NAMALWA (cell line): ENCODE measurements at regions not wholly inside any gene's neighbourhood (a gene's known extent, or its start where the extent isn't known, plus 50 kb on each side); places are given as distances from the start of the nearest gene placed in this dataset.
"Not testable (repeated sequence)": the region's sequence is repeated elsewhere in the genome, so short reads cannot be mapped to it uniquely, and the experiment has no call there.

ENCODE experiments used
- DNase-seq: peaks from one replicate; pipeline ENCODE4 v3.0.0-alpha.2; 2015; ENCODE audit warnings: low spot score

DNA sequence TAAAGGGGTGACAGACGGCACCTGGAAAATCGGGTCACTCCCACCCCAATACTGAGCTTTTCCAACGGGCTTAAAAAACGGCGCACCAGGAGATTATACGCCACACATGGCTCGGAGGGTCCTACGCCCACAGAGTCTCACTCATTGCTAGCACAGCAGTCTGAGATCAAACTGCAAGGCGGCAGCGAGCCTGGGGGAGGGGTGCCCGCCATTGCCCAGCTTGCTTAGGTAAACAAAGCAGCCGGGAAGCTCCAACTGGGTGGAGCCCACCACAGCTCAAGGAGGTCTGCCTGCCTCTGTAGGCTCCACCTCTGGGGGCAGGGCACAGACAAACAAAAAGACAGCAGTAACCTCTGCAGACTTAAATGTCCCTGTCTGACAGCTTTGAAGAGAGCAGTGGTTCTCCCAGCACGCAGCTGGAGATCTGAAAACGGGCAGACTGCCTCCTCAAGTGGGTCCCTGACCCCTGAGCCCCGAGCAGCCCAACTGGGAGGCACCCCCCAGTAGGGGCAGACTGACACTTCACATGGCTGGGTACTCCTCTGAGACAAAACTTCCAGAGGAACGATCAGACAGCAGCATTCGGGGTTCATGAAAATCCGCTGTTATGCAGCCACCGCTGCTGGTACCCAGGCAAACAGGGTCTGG lies 162.8 kb upstream of the GJE1 start:
- not testable (repeated sequence) for DNase-seq

DNA sequence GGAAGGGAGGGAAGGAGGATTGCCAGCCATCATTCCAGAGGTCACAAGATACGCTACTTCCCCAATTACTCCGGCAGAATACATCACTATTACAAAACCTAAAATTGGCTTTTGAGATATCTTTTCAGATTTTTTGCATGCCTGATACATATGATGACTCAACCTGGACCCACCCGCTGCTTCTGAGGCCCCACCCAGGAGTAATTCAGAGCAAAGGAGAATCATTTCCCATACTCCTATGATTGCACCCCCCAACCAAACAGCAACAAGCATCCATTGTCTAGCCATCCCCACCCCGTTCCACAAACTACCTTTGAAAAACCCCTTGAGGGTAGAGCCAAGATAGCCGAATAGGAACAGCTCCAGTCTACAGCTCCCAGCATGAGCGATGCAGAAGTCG lies 163.5 kb upstream of the GJE1 start:
- no peak for DNase-seq

DNA sequence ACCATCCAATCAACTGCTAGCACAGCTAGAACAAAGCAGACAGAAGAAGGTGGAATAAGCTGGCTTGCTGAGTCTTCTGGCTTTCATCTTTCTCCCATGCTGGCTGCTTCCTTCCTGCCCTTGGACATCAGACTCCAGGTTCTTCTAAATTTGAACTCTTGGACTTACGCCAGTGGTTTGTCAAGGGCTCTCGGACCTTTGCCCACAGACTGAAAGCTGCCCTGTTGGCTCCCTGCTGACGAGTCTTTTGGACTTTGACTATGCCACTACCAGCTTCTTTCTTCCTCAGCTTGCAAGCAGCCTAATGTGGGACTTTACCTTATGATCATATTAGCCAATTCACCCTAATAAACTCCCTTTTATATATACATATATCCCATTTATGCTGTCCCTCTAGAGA lies 164.1 kb upstream of the GJE1 start:
- no peak for DNase-seq

DNA sequence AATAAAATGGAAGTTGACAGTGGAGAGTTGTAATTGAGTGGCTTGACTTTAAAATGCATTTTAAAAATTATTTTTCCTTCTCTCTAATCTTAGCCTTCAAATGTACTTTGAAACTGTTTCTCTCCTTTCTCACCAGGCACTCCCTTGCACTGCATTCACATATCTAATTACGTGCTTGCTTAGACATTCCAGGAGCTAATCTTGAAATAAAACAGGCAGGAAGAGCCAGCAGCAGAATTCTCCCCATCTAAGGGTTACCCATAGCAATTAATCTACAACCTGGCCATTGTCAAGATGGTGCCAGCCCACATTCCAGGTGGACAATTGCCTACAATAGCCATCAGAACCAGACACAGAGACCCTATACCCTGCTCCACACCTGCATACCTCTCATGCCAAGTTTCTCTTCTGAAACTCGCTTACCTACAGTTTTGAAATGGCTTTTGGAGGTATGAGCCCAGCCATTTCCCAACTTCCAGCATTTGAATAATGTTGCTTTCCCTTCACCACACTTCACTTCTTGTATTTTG lies 167.6 kb upstream of the GJE1 start:
- DNase-seq, result no peak

DNA sequence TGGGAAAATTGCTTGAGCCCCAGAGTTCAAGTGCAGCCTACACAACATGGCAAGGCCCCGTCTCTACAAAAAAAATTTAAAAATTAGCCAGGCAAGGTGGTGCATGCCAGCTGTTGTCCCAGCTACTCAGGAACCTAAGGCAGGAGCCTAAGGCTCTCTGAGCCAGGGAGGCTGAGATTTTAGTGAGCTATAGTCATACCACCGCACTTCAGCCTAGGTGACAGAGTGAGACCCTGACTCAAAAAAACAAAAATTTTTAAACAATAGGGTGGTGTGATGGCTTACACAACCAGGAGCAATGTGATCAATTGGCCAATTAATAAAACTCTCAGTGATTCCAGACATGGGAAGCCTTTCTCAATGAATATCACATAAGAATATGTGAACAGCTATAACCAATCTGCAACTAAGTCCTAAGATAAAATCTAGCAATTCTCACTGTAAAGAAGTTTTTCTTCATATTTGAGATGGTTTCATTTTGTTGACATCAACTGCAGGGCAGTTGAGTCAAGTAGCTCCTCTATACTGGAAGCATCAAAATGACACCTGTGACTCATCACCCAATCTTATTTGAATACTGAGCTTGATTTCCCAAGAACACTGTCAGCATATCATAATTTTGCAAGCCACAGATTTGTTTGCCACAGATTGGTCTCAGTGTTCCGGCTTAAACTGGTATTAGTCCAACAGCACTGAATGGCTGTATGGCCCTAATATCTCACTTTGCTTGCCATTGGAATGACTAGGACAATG lies 169.0 kb upstream of the GJE1 start:
- no peak for DNase-seq

DNA sequence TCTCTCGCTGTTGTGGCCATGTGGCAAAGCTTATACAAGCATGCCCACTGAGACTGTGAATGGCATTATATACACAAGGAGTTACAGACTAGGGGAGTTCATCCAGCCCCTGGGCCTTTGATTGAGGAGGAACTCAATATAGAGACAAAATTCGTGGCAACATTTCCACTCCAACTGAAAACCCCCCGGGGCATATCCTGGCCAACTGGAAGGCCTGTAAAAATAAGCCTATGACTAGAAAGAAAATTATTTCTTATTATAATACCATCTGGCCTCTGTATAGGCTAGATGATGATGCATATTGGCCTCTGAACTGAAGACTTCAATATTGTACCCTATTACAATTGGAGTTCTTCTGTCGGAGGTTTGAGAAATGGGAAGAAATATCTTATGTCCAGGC lies 175.5 kb upstream of the GJE1 start:
- DNase-seq, result no peak

DNA sequence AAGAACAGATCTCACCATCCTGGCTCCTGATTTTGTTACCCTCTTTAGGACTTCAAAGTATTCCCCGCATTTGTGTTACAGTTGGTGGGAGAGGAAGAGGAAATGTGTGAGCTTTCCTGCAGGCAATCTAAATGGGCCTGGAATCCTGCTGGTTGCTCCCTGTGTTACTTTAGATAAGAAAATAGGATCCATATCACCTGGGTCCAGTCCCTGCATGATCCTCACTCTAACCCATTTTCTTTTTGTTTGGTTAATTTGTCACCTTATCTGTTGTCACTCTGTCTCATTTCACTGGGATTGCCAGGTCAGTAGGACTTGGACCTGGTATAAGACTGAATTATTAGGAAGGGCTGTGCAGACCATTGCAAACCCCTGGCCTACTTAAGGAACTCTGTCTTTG lies 175.9 kb upstream of the GJE1 start:
- no peak for DNase-seq

DNA sequence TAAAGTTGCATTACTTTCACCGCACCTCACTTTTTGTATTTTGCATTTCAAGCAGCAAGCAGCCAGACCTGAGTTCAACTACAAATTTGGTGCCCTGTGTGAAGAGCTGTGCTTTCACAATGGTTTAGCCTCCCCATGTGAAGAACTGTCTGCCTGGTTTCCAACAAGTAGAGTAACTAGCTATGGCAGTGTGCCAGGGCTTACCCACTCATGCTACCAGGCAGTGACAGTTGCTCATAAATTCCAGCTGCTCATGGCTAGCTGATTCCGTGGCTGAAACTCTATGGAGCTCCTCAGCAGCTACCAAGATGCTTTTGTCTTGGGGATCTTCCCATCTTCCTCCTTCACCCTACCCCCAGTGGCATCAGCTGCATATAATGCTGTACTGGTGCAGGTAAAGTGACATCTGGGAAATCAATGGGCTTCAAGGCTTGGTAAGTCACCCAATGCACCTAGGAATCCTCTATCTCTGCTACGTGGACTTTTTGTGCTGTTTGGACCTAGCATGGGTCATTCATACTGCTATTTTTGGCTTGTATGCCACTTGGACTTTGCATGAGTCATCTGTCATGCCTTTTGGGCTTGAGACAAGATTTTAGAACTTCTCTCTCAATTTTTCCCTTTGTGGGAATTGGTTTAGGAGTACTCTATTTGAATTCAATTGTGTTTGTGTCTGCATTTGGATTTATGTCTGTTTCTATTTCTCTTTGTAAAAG lies 176.5 kb upstream of the GJE1 start:
- DNase-seq, result no peak

DNA sequence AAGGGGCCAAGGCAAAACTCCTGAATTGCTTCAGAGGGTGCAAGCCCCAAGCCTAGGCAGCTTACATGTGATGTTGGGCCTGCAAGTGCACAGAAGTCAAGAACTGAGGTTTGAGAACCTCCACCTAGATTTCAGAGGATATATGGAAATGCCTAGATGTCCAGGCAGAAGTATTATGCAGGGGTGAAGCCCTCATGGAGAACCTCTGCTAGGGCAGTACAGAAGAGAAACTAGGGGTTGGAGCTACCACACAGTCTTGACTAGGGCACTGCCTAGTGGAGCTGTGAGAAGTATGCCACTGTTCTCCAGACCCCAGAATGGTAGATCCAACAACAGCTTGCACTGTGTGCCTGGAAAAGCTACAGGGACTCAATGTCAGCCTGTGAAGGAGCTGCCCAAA lies 179.7 kb upstream of the GJE1 start:
- no peak for DNase-seq

DNA sequence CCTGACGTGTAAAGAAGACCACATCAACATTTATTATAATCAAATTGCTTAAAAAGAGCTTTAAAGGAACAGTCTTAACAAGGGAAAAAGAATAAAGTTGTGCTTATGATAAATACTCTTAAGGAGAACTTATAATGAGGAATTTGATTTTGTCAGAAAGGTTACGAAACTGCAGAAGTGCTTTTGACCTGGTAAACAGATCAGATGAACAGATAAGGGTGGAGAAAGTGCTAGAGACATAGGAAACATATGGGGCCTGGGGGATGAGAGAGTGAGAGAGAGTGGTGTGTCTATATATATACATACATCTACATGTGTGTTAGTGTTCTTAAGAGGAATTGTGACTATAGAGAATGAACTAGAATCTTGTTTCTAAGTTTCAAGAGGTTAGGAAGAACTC lies 186.2 kb upstream of the GJE1 start:
- DNase-seq, result no peak

DNA sequence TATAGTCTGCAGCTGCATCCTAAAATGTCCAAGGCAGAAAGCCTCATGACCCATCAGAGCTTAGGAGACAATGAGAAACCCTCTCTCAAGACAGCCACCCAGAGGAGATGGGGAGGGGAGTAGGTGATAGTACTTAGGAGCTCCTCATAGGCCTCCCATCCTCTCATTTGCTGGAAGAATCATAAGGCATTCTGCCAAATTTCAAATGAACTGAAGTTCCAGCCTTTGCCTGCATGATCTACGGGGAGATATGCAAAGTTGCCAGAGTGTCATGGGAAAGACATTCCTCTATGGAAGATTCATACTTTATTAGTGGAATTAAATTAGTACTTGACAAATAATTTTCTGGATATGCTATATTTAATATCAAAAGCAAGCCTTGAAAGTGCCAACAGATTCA lies 194.1 kb upstream of the GJE1 start:
- DNase-seq, result no peak

DNA sequence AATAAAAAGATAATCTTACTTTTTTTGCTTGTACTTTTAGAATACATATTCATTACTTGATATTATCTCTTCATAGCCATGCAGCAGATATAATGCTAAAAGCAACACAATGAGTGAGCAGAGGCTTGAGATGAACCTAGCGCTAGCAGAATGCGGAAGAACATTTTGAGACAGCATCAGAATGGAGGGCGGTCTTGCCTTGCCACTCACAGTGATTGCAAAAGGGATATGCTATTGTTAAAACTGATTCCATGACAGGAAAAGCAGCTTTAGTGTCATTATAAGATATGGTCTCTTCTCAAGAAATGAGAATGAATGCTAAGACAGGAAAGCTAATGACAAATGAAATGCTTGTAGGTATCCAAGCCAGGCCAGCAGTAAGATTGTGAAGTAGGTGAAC lies 200.0 kb upstream of the GJE1 start:
- DNase-seq, result no peak

DNA sequence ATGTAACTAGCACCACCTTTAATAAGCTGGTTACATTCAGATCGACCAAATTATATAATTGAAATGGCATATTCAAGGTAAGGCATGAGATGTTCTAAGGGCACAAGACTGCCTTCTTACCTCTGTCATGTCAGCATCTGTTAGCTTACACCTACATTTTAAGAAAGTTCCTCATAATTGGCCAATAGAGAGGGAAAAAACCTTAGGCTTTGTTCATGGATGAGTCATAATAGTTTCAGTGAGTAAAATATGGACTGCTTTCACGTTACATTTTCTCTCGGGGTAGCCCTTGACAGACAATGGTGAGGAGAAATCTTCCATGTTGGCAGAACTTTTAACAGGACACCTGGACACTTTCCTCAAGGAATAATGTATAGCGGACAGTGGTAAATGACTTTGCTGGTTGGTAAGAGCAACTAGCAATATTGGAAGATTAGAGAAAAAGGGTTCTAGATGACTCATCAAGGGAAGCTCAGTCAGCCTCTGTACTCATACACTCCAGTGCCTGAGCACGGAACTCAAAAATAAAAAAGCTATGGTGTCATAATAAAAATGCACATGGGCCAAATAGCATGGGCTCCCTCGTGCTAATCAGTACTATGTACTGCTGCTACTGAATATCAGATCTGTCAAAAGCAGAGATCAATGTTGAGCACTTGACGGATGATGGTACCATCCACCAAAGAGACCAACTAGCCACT lies 206.4 kb upstream of the GJE1 start:
- DNase-seq, result not testable (repeated sequence)

DNA sequence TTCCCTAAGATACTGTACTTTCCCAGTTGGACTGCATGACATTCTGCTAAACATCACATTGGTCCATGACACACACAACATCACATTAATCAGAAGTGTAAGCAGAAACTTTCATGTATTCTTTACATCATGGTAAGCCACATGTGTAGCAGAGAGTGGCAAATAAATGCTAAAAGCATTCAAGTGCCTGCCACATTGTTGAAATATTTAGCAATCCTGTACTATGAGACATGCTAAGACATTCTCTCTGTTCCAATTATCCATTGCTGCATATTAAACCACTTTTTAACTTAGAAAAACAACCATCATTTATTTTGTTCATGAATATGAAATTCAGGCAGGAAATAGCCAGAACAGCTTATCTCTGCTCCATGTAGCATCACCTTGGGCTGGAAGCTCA lies 207.7 kb upstream of the GJE1 start:
- no peak for DNase-seq

DNA sequence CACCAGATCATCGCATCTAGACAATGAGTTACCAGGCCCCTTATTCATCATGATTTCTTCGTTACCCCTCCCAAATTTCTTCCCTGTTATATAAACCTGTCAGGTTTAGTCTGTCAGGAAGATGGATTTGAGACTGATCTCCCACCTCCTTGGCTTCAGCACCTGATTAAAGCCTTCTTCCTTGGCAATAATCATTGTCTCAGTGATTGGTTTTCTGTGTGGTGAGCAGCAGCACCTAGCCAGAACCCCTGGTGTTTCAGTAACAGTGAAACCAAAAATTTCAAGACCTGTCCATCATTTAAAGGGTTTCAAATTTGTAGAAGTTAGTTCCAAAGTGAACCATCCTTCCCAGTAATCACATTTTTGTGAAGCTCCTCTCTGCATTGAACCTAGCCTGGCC lies 209.8 kb upstream of the GJE1 start:
- no peak for DNase-seq

DNA sequence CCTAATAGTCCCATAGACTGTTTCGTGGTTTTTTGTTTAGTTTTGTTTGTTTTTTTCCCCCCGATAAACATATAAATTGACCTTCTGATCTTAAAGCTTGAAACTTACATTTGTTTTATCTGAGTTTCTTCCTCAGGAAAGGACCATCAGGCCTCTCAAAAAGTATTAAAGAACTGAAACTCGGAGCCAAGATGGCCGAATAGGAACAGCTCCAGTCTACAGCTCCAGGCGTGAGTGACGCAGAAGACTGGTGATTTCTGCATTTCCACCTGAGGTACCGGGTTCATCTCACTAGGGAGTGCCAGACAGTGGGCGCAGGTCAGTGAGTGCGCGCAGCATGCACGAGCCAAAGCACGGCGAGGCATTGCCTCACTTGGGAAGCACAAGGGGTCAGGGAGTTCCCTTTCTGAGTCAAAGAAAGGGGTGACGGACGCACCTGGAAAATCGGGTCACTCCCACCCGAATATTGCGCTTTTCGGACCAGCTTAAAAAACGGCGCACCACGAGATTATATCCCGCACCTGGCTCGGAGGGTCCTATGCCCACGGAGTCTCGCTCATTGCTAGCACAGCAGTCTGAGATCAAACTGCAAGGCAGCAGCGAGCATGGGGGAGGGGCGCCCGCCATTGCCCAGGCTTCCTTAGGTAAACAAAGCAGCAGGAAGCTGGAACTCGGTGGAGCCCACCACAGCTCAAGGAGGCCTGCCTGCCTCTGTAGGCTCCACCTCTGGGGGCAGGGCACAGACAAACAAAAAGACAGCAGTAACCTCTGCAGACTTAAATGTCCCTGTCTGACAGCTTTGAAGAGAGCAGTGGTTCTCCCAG lies 215.8 kb upstream of the GJE1 start:
- DNase-seq, result not testable (repeated sequence)

DNA sequence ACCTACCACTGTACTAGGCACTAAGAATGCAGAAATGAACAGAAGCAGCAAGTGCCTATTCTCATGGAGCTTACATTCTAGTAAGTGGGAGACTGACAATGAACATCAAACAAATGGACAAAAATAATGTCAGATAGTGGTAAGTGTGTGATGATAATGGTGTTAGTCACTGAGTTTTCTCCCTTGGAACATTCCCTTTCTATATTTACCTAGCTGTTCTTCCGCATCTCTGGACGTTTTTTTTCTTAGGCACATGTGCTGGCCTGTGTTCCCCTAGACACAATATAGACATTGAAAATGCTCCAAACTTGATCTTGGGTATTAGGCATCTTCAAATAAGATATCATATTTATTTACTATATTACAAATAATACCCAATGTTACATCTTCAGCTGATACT lies 218.1 kb upstream of the GJE1 start:
- no peak for DNase-seq

DNA sequence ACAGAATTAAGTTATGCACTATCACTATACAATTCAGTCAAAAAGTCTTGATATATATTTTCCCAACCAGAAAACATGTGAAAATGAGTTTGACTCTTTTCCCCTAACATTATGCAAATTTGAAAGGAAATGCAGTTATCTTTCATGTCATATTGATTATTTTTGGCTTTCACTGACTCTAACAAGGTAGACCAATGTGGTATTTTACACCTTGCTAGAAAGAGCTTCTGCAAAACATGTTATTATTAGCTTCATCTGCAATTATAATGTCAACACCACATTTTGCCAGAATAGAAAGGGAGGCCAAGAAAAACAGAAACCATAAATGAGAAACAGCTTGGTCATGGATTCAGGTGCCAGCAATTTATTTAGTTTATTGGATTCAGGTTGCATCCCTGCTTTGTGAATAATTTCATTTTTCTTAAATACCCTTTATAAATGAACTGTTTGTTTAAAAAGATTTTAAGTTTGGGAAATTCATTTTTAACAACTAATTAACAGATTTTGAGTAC lies 226.1 kb upstream of the GJE1 start:
- DNase-seq, result no peak

DNA sequence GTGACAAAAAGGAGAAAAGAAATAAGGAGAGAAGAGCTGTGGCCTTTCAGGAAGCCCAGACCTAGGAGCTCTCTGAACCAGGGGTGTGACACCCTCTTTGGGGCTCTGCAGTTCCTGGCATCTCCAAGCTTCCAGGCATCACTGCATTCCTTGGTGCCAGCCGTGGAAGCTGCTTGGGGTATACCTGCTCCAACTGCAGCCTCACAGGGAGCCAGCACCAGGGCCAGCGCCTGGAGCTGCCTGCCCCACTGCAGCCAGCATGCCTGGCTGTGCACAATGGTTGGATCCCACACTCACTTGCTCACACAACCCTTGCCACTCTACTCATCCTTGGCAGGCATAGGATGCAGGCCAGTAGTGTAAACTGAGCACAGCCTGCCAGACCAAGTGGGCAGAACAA lies 242.1 kb upstream of the GJE1 start:
- no peak for DNase-seq

DNA sequence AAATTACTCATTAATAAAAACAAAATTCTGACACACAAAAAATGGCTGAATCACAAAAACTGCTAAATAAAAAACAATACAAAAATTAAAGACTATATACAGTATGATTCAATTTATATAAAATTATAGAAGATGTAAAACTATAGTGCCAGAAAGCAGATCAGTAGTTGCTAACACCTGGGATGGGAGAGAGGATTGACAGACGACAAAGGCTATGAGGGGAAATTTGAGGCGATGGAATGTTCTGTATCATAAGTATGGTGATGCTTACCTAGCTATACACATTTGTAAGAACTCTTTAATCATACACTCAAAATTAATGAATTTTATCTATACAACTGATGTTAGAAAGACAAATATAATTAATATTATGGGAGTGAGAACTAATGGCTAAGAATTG lies 247.9 kb upstream of the GJE1 start:
- no peak for DNase-seq

DNA sequence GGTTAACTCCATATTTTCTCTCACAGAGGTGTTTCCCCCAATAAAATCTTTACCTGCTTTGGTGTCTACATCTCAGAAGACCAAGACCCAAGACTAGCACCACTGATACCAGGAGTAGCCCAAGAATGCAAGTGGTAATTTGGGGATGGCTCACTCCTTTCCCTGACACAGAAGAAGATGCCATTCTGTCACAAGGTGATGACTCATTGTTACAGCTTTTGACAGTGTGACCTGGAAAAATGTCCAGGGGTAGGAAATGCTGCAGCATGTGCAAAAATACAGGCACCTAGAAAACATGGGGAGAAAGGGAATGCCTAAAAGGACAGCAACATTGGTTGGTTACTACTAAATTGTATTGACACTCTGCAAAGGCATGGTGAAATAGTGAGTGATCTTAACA lies 254.0 kb upstream of the GJE1 start:
- DNase-seq, result no peak
